Natural killer cell (primary cell): ENCODE measurements at regions not wholly inside any gene's neighbourhood (a gene's known extent, or its start where the extent isn't known, plus 50 kb on each side); places are given as distances from the start of the nearest gene placed in this dataset.

Source experiments
- ATAC-seq, 3 donors: fragments of 150-1000 bp in 2 of 3; fragments of 200-7000 bp in 1 of 3; cut with Tn5 transposase; 1 replicate in 1 of 3; 2 replicates in 2 of 3; pipeline ENCODE4 v1.10.0; 2021; ENCODE audit warnings: mild to moderate bottlenecking in 2 of 3, moderate library complexity in 2 of 3
- DNase-seq, 2 donors: peaks; one replicate each; pipeline versions ENCODE4 v3.0.0 to v3.0.0-alpha.2; 2013 to 2021; ENCODE audit warnings: mixed read lengths in 1 of 2
- H3K27ac ChIP-seq: one replicate; pipeline ENCODE4 v1.5.1; 2013; ENCODE audit warnings: mild to moderate bottlenecking, low read length
- H3K27me3 ChIP-seq: one replicate; pipeline ENCODE4 v1.6.1; 2013; ENCODE audit warnings: low read length; ENCODE audit not compliant: control insufficient read depth, insufficient read depth
- H3K36me3 ChIP-seq: one replicate; pipeline ENCODE4 v1.6.1; 2013; ENCODE audit warnings: low read length; ENCODE audit not compliant: control insufficient read depth, insufficient read depth
- H3K4me1 ChIP-seq: one replicate; pipeline ENCODE4 v1.6.1; 2013; ENCODE audit warnings: low read length; ENCODE audit not compliant: control insufficient read depth, insufficient read depth
- H3K4me3 ChIP-seq: one replicate; pipeline ENCODE4 v1.5.1; 2013; ENCODE audit warnings: low read length
- H3K9me3 ChIP-seq: one replicate; pipeline ENCODE4 v1.6.1; 2013; ENCODE audit warnings: low read length; ENCODE audit not compliant: control insufficient read depth, insufficient read depth
- H3K27ac Mint-ChIP-seq, 2 donors: one replicate each; pipeline ENCODE4 v1.8.0; 2022; ENCODE audit warnings: mild to moderate bottlenecking in 2 of 2, mixed read lengths in 2 of 2, moderate library complexity in 1 of 2
- H3K27me3 Mint-ChIP-seq, 2 donors: one replicate each; pipeline ENCODE4 v1.8.0; 2022; ENCODE audit warnings: low read depth in 2 of 2, mixed read lengths in 2 of 2
- H3K36me3 Mint-ChIP-seq: one replicate; pipeline ENCODE4 v1.8.0; 2022; ENCODE audit warnings: mixed read lengths
- H3K4me1 Mint-ChIP-seq, 2 donors: one replicate each; pipeline ENCODE4 v1.8.0; 2022; ENCODE audit warnings: mixed read lengths in 2 of 2
- H3K4me3 Mint-ChIP-seq: one replicate; pipeline ENCODE4 v1.8.0; 2022; ENCODE audit warnings: mild to moderate bottlenecking, moderate library complexity, mixed read lengths
- H3K9me3 Mint-ChIP-seq, 2 donors: one replicate each; pipeline ENCODE4 v1.8.0; 2022; ENCODE audit warnings: mixed read lengths in 2 of 2
- CTCF ChIP-seq: fragments of 200-600 bp; IDR thresholded peaks from one replicate; pipeline ENCODE4 v1.8.0; 2022; ENCODE audit warnings: antibody characterized with exemption
- WGBS: methylation state at CpG from one replicate; pipeline ENCODE4 v1.1.7; 2013; ENCODE audit warnings: missing lambda C conversion rate; ENCODE audit not compliant: insufficient coverage; 5-methylcytosine and 5-hydroxymethylcytosine counted together
- intact Hi-C: fragments of 100-400 bp; cut with micrococcal nuclease; formaldehyde crosslinking; loops from one replicate; pipeline ENCODE4 v1.14.2; 2022

GRCh38 chr2:183511154-183511553 is 386.9 kb downstream of the NUP35 start:
- ATAC-seq (no peak), DNase-seq (no peak)
- Histone ChIP-seq H3K4me3 (no peak overlapping the region), H3K4me1 (no peaks in the 10 kb centered on the region), H3K9me3 (peaks cover 17% of the 10 kb centered on the region), H3K36me3 (no peaks in the 10 kb centered on the region), H3K27ac (no peak overlapping the region), H3K27me3 (no peaks in the 10 kb centered on the region)
- 86% methylated on average over 3 of the region's 3 CpGs for WGBS
- no peaks in the 10 kb centered on the region for H3K27me3 Mint-ChIP-seq
- H3K4me3 Mint-ChIP-seq, result no peak overlapping the region
- H3K27ac Mint-ChIP-seq, result no peak overlapping the region
- intact Hi-C loops, result no loop called here
- no peak for TF ChIP-seq CTCF
- peaks cover 11 to 16% of the 10 kb centered on the region in 2 donors for H3K9me3 Mint-ChIP-seq
- no peaks in the 10 kb centered on the region for H3K36me3 Mint-ChIP-seq
- H3K4me1 Mint-ChIP-seq, result no peaks in the 10 kb centered on the region

- intact Hi-C loops, result no loop called here
- no peak for TF ChIP-seq CTCF
- H3K36me3 ChIP-seq, result no peaks in the 10 kb centered on the region
- H3K36me3 Mint-ChIP-seq, result peaks cover 30% of the 10 kb centered on the region
- no peaks in the 10 kb centered on the region for H3K4me1 ChIP-seq
- no peaks in the 10 kb centered on the region for H3K27me3 Mint-ChIP-seq
- no peak overlapping the region for H3K27ac ChIP-seq
- DNase-seq (no peak), ATAC-seq (no peak)
- H3K9me3 Mint-ChIP-seq, result peaks cover 19 to 28% of the 10 kb centered on the region in 2 donors
- WGBS, result no CpG with 5 or more reads among the region's 1 CpG
- no peaks in the 10 kb centered on the region for H3K4me1 Mint-ChIP-seq
- H3K27me3 ChIP-seq, result no peaks in the 10 kb centered on the region
- no peak overlapping the region for H3K4me3 ChIP-seq
- H3K9me3 ChIP-seq, result peaks cover 10% of the 10 kb centered on the region
- no peak overlapping the region for H3K27ac Mint-ChIP-seq
- no peak overlapping the region for H3K4me3 Mint-ChIP-seq
Observed at GRCh38 chr2:183519371-183520056, 395.3 kb downstream of the NUP35 start.

- H3K27ac Mint-ChIP-seq, result no peak overlapping the region
- Histone ChIP-seq H3K4me1 (no peaks in the 10 kb centered on the region), H3K9me3 (peaks cover 10% of the 10 kb centered on the region), H3K4me3 (no peak overlapping the region), H3K27ac (no peak overlapping the region), H3K36me3 (no peaks in the 10 kb centered on the region), H3K27me3 (no peaks in the 10 kb centered on the region)
- no peak for TF ChIP-seq CTCF
- peaks cover 30% of the 10 kb centered on the region for H3K36me3 Mint-ChIP-seq
- no peak for DNase-seq
- intact Hi-C loops, result no loop called here
- no CpG with 5 or more reads among the region's 1 CpG for WGBS
- no peaks in the 10 kb centered on the region for H3K27me3 Mint-ChIP-seq
- H3K4me3 Mint-ChIP-seq, result no peak overlapping the region
- ATAC-seq, result no peak
- H3K9me3 Mint-ChIP-seq, result peaks cover 19 to 28% of the 10 kb centered on the region in 2 donors
- no peaks in the 10 kb centered on the region for H3K4me1 Mint-ChIP-seq
Observed at GRCh38 chr2:183521911-183522310, 397.7 kb downstream of the NUP35 start.
